Activated naive CD4-positive, alpha-beta T cell treated with anti-CD3 and anti-CD28 coated beads, Interleukin-2, amount 50 U/mL, for 24 hours (primary cell): ENCODE measurements at regions not wholly inside any gene's neighbourhood (a gene's known extent, or its start where the extent isn't known, plus 50 kb on each side); places are given as distances from the start of the nearest gene placed in this dataset.
"Not testable (repeated sequence)": the region's sequence is repeated elsewhere in the genome, so short reads cannot be mapped to it uniquely, and the experiment has no call there.

ENCODE experiments used
- H3K27ac Mint-ChIP-seq: one replicate; pipeline ENCODE4 v1.8.0; 2021; ENCODE audit warnings: mild to moderate bottlenecking, mixed read lengths
- H3K27me3 Mint-ChIP-seq: one replicate; pipeline ENCODE4 v1.8.0; 2021; ENCODE audit warnings: mixed read lengths
- H3K36me3 Mint-ChIP-seq: one replicate; pipeline ENCODE4 v1.8.0; 2021; ENCODE audit warnings: mixed read lengths
- H3K4me1 Mint-ChIP-seq: one replicate; pipeline ENCODE4 v1.8.0; 2021; ENCODE audit warnings: mixed read lengths
- H3K4me3 Mint-ChIP-seq: one replicate; pipeline ENCODE4 v1.8.0; 2021; ENCODE audit warnings: mild to moderate bottlenecking, mixed read lengths
- H3K9me3 Mint-ChIP-seq: one replicate; pipeline ENCODE4 v1.8.0; 2021; ENCODE audit warnings: mixed read lengths

GRCh38 chr6:145570336-145570735 is 165.0 kb downstream of the EPM2A start:
- H3K27me3 Mint-ChIP-seq, H3K27ac Mint-ChIP-seq, H3K4me1 Mint-ChIP-seq, H3K4me3 Mint-ChIP-seq, H3K9me3 Mint-ChIP-seq, H3K36me3 Mint-ChIP-seq: not testable (repeated sequence)

DNA sequence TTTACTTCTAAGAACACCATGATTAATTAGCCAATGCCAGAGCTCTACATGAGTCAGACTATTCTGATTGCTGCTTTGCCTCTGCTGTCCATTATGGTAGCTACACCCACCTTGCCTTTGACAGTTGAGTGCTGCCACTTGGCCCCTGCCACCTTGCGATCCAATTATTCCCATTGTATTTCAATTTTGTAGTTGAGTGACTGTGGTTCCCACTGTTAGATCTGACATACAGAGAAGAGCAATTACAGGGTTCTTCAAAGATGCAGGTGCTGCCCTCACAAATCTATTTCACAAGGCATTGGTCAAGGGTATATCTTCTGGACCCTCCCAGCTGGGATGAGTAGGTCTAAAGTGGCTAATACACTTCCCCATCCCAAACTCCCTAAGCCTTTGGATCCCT is 161.1 kb downstream of the EPM2A start:
- H3K9me3 Mint-ChIP-seq = peaks cover 37% of the 10 kb centered on the region

More for the DNA sequence above, 161.1 kb downstream of the EPM2A start:
- H3K27ac Mint-ChIP-seq, H3K27me3 Mint-ChIP-seq, H3K4me3 Mint-ChIP-seq, H3K36me3 Mint-ChIP-seq, H3K4me1 Mint-ChIP-seq: not testable (repeated sequence)
